ENCODE measurements at regions not wholly inside any gene's neighbourhood (a gene's known extent, or its start where the extent isn't known, plus 50 kb on each side); places are given as distances from the start of the nearest gene placed in this dataset.

DNA sequence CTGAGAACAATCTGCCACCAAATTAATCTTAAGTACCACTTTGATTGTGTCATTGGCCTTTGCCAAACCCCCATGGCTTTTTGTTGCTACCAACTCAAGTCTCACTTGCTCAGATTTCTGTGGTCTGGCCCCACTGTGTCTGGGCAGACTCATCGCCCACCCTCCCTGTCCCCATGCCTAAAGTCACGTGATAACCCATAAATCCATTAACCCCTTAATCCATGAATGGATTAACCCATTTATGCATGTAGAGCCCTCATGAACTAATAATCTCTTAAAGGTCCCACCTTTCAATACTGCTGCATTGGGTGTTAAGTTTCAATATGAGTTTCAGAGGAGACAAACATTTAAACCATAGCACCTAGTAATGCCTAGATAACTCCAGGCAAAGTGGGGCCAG lies 78.5 kb upstream of the BLTP1 start:
- no peaks in the 10 kb centered on the region for H3K9me3 ChIP-seq
- H3K36me3 ChIP-seq: no peaks in the 10 kb centered on the region
- H3K27ac ChIP-seq: no peak overlapping the region
- H3K9ac ChIP-seq (ENCODE audit: low read depth in 2 of 2, low read length in 2 of 2): no peak overlapping the region
- intact Hi-C loops (cut with DNase I): no loop called here
- no peak overlapping the region for H3K4me3 ChIP-seq
- DNase-seq: no peak
- H3K27me3 ChIP-seq: no peaks in the 10 kb centered on the region
- no peaks in the 10 kb centered on the region for H3K4me1 ChIP-seq
- TF ChIP-seq, protein P1, sequence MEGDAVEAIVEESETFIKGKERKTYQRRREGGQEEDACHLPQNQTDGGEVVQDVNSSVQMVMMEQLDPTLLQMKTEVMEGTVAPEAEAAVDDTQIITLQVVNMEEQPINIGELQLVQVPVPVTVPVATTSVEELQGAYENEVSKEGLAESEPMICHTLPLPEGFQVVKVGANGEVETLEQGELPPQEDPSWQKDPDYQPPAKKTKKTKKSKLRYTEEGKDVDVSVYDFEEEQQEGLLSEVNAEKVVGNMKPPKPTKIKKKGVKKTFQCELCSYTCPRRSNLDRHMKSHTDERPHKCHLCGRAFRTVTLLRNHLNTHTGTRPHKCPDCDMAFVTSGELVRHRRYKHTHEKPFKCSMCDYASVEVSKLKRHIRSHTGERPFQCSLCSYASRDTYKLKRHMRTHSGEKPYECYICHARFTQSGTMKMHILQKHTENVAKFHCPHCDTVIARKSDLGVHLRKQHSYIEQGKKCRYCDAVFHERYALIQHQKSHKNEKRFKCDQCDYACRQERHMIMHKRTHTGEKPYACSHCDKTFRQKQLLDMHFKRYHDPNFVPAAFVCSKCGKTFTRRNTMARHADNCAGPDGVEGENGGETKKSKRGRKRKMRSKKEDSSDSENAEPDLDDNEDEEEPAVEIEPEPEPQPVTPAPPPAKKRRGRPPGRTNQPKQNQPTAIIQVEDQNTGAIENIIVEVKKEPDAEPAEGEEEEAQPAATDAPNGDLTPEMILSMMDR (IDR thresholded peaks at IDR 0.05): no peak

DNA sequence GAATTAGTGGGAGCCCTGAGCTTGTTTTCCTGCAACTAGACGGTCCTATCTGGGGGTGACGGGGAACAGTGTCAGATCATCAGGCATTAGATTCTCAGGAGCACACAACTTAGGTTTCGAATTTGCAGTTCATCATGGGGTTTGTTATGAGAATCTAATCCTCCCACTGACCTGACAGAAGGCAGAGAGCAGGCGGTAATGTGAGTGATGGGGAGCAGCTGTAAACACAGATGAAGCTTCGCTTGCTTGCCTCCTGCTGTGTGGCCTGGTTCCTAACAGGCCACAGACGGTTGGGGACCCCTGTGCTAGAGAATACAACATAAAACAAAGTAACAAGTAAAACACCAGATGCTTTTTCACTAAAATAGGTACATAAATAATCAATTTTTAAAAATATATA lies 86.2 kb upstream of the BLTP1 start:
- TF ChIP-seq, protein P1 (IDR thresholded peaks at IDR 0.05): no peak
- DNase-seq: no peak
- intact Hi-C loops (cut with DNase I): no loop called here

DNA sequence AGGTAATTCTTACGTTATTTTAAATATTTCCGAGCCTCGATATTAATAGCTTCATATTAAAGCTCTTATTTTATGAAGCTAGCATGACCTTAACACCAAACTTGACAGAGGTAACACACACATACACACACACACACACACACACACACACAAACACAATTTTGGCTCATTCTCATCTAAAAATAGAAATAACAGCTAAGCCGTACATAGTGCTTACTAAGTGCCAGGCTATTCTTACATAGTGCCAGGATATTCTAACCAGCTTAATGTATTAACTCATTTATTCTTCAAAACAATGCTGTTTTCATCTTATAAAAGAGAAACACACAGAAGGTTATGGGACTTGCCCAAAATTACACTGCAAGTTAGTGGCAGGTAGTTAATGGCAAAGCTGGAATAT lies 87.0 kb upstream of the BLTP1 start:
- no peak overlapping the region for H3K27ac ChIP-seq
- TF ChIP-seq, protein P1 (IDR thresholded peaks at IDR 0.05): no peak
- intact Hi-C loops (cut with DNase I): no loop called here
- H3K9me3 ChIP-seq: no peaks in the 10 kb centered on the region
- no peaks in the 10 kb centered on the region for H3K4me1 ChIP-seq
- H3K9ac ChIP-seq (ENCODE audit: low read depth in 2 of 2, low read length in 2 of 2): no peak overlapping the region
- no peaks in the 10 kb centered on the region for H3K36me3 ChIP-seq
- no peak for DNase-seq
- H3K27me3 ChIP-seq: no peaks in the 10 kb centered on the region
- no peak overlapping the region for H3K4me3 ChIP-seq

More for the DNA sequence above, 86.2 kb upstream of the BLTP1 start:
- Histone ChIP-seq H3K27ac (no peak overlapping the region), H3K9me3 (no peaks in the 10 kb centered on the region), H3K36me3 (no peaks in the 10 kb centered on the region), H3K27me3 (no peaks in the 10 kb centered on the region), H3K9ac (ENCODE audit: low read depth in 2 of 2, low read length in 2 of 2) (no peak overlapping the region), H3K4me1 (no peaks in the 10 kb centered on the region), H3K4me3 (no peak overlapping the region)

DNA sequence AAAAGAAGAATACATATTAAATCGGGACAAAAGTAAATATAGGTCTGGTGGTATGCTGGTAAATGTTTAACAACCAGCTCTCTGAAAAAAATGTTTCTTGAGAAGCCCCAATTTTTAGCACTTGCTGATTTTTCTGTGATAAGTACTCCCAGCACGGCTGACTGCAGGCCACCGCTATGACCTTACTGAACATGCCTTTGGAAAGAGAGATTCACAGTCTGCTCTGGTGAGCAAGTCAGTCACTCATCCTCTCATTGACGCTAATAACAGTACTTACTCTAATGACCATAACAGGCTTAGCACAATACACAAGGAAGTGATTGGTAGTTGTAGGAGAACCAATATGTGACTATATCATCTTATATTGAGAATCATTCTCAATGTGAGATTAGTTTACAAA lies 98.9 kb upstream of the BLTP1 start:
- Histone ChIP-seq H3K4me3 (no peak overlapping the region), H3K4me1 (no peaks in the 10 kb centered on the region), H3K9ac (ENCODE audit: low read depth in 2 of 2, low read length in 2 of 2) (no peak overlapping the region), H3K27me3 (no peaks in the 10 kb centered on the region), H3K9me3 (no peaks in the 10 kb centered on the region), H3K27ac (no peak overlapping the region), H3K36me3 (no peaks in the 10 kb centered on the region)
- intact Hi-C loops (cut with DNase I): no loop called here
- no peak for DNase-seq
- TF ChIP-seq, protein P1 (IDR thresholded peaks at IDR 0.05): no peak

DNA sequence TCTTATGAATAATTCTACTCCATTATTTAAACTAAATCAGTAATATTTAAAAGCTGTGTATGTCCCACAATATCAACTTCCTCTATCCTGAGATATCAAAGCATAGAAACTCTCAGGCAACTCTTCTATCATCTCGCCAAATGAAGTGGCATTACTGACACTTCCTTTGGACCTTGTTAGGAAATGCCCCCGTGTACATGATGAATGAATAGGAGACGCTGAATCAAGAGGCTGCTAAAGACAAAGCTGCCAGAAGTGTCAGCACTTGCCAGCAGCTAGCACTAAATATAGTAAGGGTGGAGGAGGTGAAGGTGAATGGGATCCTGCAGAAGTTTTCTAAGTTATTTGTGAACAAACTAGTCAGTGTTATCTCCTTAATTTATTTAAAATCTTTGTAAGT lies 99.5 kb upstream of the BLTP1 start:
- TF ChIP-seq, protein P1 (IDR thresholded peaks at IDR 0.05): no peak
- intact Hi-C loops (cut with DNase I): no loop called here
- Histone ChIP-seq H3K27ac (no peak overlapping the region), H3K27me3 (no peaks in the 10 kb centered on the region), H3K4me1 (no peaks in the 10 kb centered on the region), H3K9ac (ENCODE audit: low read depth in 2 of 2, low read length in 2 of 2) (no peak overlapping the region), H3K9me3 (no peaks in the 10 kb centered on the region), H3K4me3 (no peak overlapping the region), H3K36me3 (no peaks in the 10 kb centered on the region)
- no peak for DNase-seq

DNA sequence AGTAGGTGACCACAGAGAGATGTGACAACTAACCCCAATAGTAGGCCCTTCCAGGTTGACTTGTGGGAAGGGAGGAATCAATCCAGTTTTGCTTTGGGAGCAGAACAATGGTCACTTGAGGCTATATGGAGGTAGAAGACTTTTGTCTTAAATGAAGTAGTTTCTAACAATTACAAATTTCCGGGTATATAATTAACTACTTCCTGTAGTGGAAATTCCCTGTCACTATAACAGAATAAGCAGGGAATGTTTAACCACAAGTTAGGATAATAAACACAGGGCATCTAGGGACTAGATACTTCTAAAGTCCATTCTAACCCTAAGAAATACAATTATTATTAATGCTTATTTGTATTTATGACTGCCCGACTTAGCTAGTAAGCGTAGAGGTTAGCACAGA lies 99.0 kb upstream of the TRPC3 start:
- H3K4me3 ChIP-seq: no peak overlapping the region
- H3K9ac ChIP-seq (ENCODE audit: low read depth in 2 of 2, low read length in 2 of 2): no peak overlapping the region
- no peaks in the 10 kb centered on the region for H3K9me3 ChIP-seq
- no peak for DNase-seq
- intact Hi-C loops (cut with DNase I): no loop called here
- no peaks in the 10 kb centered on the region for H3K36me3 ChIP-seq
- H3K27me3 ChIP-seq: no peaks in the 10 kb centered on the region
- TF ChIP-seq, protein P1 (IDR thresholded peaks at IDR 0.05): no peak
- no peak overlapping the region for H3K27ac ChIP-seq
- no peaks in the 10 kb centered on the region for H3K4me1 ChIP-seq

Data from colonic mucosa (tissue), 4 donors.